Kasumi-1 (cell line): ENCODE measurements at regions not wholly inside any gene's neighbourhood (a gene's known extent, or its start where the extent isn't known, plus 50 kb on each side); places are given as distances from the start of the nearest gene placed in this dataset.
"Not testable (repeated sequence)": the region's sequence is repeated elsewhere in the genome, so short reads cannot be mapped to it uniquely, and the experiment has no call there.

Source experiments
- DNase-seq, 2 experiments: peaks; one replicate each; lab custom pipeline; 2025; lab: John Stamatoyannopoulos, UW

- DNase-seq, result no peak
Observed at GRCh38 chr4:117014236-117014635, 71.1 kb downstream of the TRAM1L1 start.

- DNase-seq, result no peak
Observed at GRCh38 chr4:117010671-117011070, 74.7 kb downstream of the TRAM1L1 start.

- DNase-seq, result no peak
Observed at GRCh38 chr4:117001077-117001476, 84.3 kb downstream of the TRAM1L1 start.

- no peak for DNase-seq
Observed at GRCh38 chr4:116982656-116983055, 102.7 kb downstream of the TRAM1L1 start.

- not testable (repeated sequence) for DNase-seq
Observed at GRCh38 chr4:116980436-116980835, 104.9 kb downstream of the TRAM1L1 start.

GRCh38 chr4:116959045-116959444 is 126.3 kb downstream of the TRAM1L1 start:
- no peak for DNase-seq

GRCh38 chr4:116953947-116954346 is 131.4 kb downstream of the TRAM1L1 start:
- no peak for DNase-seq

- DNase-seq, result no peak
Observed at GRCh38 chr4:116952530-116953136, 132.7 kb downstream of the TRAM1L1 start.

- no peak for DNase-seq
Observed at GRCh38 chr4:116949856-116950255, 135.5 kb downstream of the TRAM1L1 start.

- DNase-seq, result no peak
Observed at GRCh38 chr4:116942315-116942714, 143.1 kb downstream of the TRAM1L1 start.

GRCh38 chr4:116930329-116930728 is 155.0 kb downstream of the TRAM1L1 start:
- DNase-seq, result no peak

- DNase-seq, result no peak
Observed at GRCh38 chr4:116926631-116927295, 158.6 kb downstream of the TRAM1L1 start.

GRCh38 chr4:116925900-116926457 is 159.4 kb downstream of the TRAM1L1 start:
- no peak for DNase-seq

GRCh38 chr4:116923389-116923788 is 162.0 kb downstream of the TRAM1L1 start:
- no peak for DNase-seq

- DNase-seq, result no peak
Observed at GRCh38 chr4:116913451-116913850, 171.9 kb downstream of the TRAM1L1 start.

- no peak for DNase-seq
Observed at GRCh38 chr4:116906758-116907157, 178.6 kb downstream of the TRAM1L1 start.

GRCh38 chr4:116899561-116899960 is 185.8 kb downstream of the TRAM1L1 start:
- DNase-seq, result no peak

GRCh38 chr4:116885579-116885978 is 199.8 kb downstream of the TRAM1L1 start:
- DNase-seq, result no peak

- DNase-seq, result no peak
Observed at GRCh38 chr4:116882503-116882902, 202.9 kb downstream of the TRAM1L1 start.

GRCh38 chr4:116881077-116881476 is 204.3 kb downstream of the TRAM1L1 start:
- DNase-seq, result no peak

GRCh38 chr4:116880625-116881024 is 204.8 kb downstream of the TRAM1L1 start:
- DNase-seq, result peak; percentile 57 to 59

- no peak for DNase-seq
Observed at GRCh38 chr4:116878280-116878679, 207.1 kb downstream of the TRAM1L1 start.

- no peak for DNase-seq
Observed at GRCh38 chr4:116877069-116877468, 208.3 kb downstream of the TRAM1L1 start.

- no peak for DNase-seq
Observed at GRCh38 chr4:116872941-116873340, 212.4 kb downstream of the TRAM1L1 start.
